Glomerular endothelial cell (primary cell): ENCODE measurements at regions not wholly inside any gene's neighbourhood (a gene's known extent, or its start where the extent isn't known, plus 50 kb on each side); places are given as distances from the start of the nearest gene placed in this dataset.

Source experiments
- DNase-seq: peaks from one replicate; pipeline ENCODE4 v3.0.0-alpha.2; 2011; ENCODE audit warnings: low read depth, low spot score; ENCODE audit errors: extremely low read depth

GRCh38 chr13:105363261-105364190 is 1171.9 kb downstream of the EFNB2 start:
- DNase-seq, result no peak

DNA sequence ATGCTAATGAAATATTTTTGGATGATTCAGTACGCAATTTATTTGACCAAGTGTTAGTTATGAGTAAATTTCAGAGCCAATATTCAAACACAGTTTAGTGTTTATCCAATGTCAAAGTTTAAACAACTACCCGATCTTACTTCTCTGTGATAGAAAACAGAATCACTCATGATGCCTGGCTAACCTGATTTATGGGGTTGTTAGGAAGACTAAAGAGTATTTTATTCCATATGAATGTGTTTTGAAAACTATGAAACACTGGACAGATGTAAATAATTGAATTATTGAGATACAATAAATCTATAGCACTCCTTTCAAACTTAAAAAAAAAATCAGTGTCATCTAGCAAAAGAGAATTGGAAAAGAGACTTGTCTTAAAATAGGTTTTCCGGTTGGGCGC is 1181.8 kb downstream of the EFNB2 start:
- no peak for DNase-seq

- no peak for DNase-seq
Measured at GRCh38 chr13:105349082-105349723, 1186.3 kb downstream of the EFNB2 start.

GRCh38 chr13:105346141-105346775 is 1189.2 kb downstream of the EFNB2 start:
- peak; percentile 18 for DNase-seq

DNA sequence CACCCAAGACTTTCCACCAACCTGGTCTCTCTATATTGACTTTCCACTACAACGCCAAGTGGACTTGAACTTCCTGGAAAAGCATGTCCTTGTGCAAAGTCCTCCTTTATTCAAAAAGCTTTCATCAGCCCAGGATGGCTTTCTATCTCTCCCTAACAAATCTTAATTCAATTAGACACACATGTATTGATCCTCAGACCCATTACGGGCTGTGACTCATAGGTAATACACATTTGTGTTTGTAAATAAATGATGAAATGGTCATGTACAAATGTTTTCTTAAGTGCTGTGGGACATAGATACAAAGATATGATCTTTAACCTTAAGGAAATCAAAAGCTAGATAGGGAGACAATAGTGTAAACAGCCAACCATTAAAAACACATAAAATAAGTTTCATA is 1189.7 kb downstream of the EFNB2 start:
- no peak for DNase-seq

DNA sequence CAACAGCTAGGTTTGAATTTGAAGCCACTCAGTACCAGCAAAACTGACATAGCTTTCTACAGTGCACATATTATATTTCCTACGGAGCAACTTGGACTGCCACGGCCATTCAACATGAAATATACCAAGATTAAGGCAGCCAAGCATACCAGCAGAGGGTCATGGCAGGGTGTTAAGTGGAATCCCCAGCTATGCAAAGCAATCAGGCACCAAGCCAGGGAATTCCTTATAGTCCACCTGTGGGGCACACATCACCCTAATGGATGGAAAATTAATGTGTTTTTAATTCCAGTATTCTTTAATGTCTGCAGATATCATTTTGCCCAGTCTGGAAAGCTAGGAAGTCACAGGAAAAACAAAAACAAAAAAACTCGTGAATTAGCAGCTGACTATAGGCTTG is 1190.3 kb downstream of the EFNB2 start:
- no peak for DNase-seq

GRCh38 chr13:105343134-105343806 is 1192.2 kb downstream of the EFNB2 start:
- no peak for DNase-seq

DNA sequence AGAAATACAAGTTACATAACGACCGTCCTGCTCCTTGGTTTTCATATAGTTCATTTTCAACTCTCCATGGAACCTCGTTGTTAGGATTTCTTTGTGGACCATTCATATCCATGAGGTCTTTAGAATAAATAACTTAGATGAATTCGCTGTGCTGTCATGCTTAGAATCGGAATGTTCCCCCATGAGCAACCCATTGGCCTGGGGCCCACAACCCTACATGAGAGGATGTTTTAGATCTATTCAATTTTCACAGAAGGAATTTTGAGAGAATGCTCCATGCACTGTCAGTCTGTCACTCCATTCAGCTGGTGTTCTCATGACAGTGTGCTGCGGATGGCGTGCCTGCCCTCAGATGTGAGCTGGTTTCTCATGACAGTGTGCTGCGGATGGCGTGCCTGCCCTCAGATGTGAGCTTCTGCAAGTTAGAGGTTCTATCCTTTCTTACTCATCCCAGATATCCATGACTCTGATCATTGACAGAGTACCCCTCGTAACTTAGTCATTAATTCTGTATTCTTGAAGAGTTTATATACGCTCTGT is 1193.1 kb downstream of the EFNB2 start:
- no peak for DNase-seq

GRCh38 chr13:105341758-105342157 is 1193.7 kb downstream of the EFNB2 start:
- DNase-seq, result no peak

- DNase-seq, result no peak
Measured at GRCh38 chr13:105341256-105341655, 1194.2 kb downstream of the EFNB2 start.

- DNase-seq, result no peak
Measured at GRCh38 chr13:105340061-105340606, 1195.3 kb downstream of the EFNB2 start.

GRCh38 chr13:105338773-105339172 is 1196.7 kb downstream of the EFNB2 start:
- DNase-seq, result no peak

- no peak for DNase-seq
Measured at GRCh38 chr13:105338006-105338405, 1197.5 kb downstream of the EFNB2 start.

GRCh38 chr13:105336706-105337576 is 1198.5 kb downstream of the EFNB2 start:
- no peak for DNase-seq

DNA sequence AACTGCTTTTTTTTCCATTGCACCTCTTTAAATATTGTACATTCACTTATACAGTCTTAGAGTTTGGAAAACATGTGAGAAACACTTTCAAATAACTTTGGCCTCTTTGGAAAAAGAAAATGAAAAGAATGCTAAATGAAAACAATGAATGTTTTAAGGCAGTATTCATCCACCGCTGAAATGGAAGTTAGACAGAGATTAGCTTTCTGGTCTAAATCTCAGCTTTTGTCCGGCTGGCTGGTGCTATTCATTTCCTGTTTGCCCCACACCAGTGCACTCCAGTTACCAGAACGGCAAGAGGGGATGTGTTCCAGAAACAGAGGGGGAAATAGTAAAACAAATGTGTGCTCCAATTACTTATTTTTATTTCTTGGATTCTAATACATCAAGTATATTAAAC is 1201.3 kb downstream of the EFNB2 start:
- no peak for DNase-seq

- no peak for DNase-seq
Measured at GRCh38 chr13:105333416-105333815, 1202.0 kb downstream of the EFNB2 start.

- DNase-seq, result no peak
Measured at GRCh38 chr13:105329359-105329758, 1206.1 kb downstream of the EFNB2 start.

- no peak for DNase-seq
Measured at GRCh38 chr13:105328212-105328611, 1207.2 kb downstream of the EFNB2 start.

GRCh38 chr13:105327581-105328126 is 1207.8 kb downstream of the EFNB2 start:
- no peak for DNase-seq
